NCI-H1436 treated with DMSO at 0.1 percent for 48 hours (cell line): ENCODE measurements at regions not wholly inside any gene's neighbourhood (a gene's known extent, or its start where the extent isn't known, plus 50 kb on each side); places are given as distances from the start of the nearest gene placed in this dataset.
A peak's percentile ranks its signal among the peaks of the same experiment; 100 is the strongest.
"Not testable (repeated sequence)": the region's sequence is repeated elsewhere in the genome, so short reads cannot be mapped to it uniquely, and the experiment has no call there.

Source experiments
- DNase-seq: peaks from one replicate; lab custom pipeline; 2025; lab: John Stamatoyannopoulos, UW

DNA sequence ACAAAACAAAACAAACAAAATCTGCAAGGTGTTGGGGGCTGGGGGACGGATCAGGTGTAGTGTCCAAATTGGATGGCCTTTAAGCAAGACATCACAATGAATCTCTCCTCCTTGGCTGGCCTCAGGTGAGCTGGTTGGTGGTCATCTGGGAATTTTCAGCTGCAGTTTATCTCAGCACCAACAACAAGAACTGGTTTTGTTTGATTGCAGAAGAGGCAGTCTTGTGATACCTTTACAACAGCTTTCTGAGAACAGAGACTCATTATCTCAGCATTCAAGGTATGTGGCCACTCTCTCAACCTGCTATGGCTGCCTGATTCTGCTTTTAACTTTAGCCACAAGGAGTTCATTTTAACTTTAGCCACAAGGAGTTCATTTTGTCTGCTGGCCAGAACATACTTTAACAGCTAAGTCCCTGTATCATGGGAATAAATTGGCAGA lies 1543.4 kb downstream of the EFNA5 start:
- no peak for DNase-seq

DNA sequence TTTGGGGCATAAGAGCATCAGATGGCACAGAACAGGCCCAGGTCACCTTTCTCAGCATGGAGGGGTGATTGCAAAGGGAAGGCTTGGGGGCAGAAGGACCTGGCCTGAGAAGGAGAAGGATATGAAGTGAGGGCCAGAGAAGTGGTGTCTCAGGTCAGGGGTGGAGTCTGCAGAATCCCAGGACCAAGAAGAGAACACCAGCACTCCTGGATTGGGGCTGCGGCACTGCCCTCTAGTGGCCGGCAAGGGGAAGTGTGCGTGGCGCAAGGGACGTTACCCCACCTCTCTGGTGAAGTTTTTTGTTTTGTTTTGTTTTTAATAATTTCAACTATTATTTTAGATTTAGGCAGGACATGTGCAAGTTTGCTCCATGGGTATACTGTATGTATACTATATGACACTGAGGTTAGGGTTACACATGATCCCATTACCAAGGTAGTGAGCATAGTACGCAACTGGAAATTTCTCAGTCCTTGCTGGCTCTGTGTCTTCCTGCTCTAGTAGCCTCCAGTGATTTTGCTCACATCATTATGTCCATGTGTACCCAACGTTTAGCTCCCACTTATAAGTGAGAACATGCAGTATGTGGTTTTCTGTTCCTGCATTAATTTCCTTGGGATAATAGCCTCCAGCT lies 1548.6 kb downstream of the EFNA5 start:
- DNase-seq, result no peak

DNA sequence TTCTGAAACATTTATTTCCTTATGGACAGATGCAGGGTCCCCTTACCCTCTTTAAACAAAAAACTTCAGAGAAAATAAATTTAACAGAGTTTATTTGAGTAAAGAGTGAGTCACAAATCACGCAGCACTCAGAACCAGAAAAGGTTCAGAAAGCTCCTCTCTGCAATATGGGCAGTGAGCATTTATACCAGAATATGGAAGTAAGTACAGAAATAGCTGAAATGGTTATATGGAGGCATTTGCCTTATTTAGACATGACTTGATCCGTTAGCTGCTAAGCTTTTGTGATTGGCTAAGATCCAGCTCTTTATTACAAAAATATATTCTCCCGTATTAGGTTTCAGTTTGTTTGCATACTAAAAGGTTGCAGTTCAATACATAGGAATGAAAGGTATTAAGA lies 1554.1 kb downstream of the EFNA5 start:
- DNase-seq, result no peak

DNA sequence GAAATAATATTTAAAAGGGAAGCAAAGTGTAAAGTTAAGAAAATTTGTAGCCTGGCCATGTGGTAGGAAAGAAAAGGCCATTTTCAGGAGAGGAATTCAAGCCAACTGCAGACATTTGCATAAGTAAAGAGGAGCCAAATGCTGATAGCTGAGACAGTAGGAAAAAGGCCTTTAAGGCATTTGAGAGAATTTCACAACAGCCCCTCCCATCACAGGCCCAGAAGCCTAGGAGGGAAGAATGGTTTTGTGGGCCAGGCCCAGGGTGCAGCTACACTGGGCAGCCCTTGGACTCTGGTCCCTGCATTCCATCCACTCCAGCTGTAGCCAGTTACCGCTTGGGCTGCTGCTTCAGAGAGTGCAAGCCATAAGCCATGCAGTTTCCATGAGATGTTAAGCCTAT lies 1556.8 kb downstream of the EFNA5 start:
- no peak for DNase-seq

- DNase-seq, result no peak
Observed at GRCh38 chr5:106106384-106106783, 1564.4 kb downstream of the EFNA5 start.

DNA sequence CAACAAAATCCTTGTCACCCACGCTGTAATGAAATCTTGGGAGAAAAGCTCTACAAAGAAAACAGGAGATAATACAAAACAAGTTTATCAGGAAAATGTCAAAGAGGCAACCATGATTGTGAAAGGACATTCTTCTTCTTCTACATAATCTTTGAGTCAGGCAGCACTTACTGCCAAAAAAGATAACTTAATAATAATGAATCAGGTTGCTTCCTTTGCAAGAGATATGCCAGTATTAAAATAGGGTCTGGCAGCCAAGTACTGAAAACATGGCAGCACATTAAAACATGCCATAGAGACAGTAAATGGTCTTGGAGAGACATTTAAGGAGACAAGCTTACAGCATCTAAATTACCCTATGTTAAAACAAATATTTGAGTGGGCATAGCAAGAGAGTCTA lies 1573.4 kb downstream of the EFNA5 start:
- DNase-seq, result no peak

GRCh38 chr5:106094839-106095238 lies 1575.9 kb downstream of the EFNA5 start:
- no peak for DNase-seq

DNA sequence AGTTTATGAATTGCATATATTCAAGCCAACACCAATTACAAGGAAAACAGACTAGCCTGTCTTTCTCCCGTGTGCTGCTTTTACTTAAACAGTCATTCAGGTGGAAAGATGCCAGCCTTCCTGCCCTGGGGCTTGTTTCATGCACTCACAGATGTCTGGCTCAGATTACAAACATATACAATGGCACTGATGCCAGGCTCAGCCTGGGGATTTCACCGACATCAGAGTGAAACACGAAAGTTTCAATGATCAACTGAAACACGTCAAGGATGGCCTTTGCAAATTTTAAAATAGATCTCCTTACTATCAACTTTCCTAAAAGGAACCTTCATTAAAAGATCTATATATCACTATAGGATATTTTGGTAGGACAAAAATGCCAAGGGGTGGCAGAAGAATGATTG lies 1576.5 kb downstream of the EFNA5 start:
- DNase-seq, result peak; percentile 94

DNA sequence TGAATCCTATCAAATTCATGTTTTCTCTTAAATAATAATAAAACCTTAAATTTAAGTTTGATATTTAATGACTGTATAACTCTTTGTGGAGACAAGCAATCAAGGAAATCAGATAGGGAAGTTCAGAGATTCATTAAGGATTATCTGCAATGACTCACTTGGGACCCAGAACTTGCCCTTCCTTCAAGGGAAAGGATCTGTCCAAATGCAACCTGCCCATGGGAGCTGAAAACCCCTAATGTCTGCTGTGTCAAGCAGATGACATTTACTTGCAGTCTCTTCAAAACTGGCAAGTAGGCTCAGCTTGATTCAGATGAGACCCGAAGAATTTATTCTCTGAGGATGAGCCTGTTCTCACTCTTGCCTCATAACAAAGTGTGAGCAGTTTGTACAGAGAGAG lies 1577.6 kb downstream of the EFNA5 start:
- DNase-seq, result no peak

- no peak for DNase-seq
Observed at GRCh38 chr5:106092455-106092854, 1578.3 kb downstream of the EFNA5 start.

DNA sequence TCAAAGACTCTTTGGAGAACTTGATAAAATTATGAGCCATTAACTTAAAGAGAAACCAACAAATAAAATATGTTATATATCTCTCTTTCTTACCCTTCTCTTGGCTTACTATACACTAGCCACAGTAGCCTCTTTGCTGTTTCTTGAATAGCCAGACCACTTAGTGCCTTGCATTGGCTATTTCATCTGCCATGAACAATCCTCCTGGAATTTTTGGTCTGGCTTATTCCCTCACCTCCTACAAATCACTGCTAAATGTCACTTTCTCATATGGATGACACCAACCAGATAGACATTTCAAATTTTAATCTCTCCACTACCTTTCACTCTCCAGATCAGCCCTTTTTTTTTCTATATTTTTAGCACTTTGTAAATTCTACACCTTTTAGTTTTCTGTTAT lies 1581.7 kb downstream of the EFNA5 start:
- no peak for DNase-seq

DNA sequence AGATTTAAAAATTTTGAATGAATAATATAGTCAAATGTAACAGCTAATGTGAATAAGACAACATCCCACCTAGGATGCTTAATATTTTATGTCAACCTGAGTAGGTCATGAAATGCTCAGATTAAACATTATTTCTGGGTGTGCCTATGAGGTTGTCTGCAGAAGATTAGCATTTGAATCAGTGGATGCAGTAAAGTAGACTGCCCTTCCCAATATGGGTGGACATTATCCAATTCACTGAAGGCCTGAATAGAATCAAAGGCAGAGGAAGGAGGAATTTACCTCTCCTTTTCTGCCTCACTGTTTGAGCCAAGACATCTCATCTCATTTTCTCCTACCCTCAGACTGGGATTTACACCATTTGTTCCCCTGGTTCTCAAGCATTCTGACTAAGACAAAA lies 1582.3 kb downstream of the EFNA5 start:
- DNase-seq, result no peak

- no peak for DNase-seq
Observed at GRCh38 chr5:106086352-106086751, 1584.4 kb downstream of the EFNA5 start.

- DNase-seq, result no peak
Observed at GRCh38 chr5:106085556-106085955, 1585.2 kb downstream of the EFNA5 start.

GRCh38 chr5:106085136-106085535 lies 1585.6 kb downstream of the EFNA5 start:
- no peak for DNase-seq

DNA sequence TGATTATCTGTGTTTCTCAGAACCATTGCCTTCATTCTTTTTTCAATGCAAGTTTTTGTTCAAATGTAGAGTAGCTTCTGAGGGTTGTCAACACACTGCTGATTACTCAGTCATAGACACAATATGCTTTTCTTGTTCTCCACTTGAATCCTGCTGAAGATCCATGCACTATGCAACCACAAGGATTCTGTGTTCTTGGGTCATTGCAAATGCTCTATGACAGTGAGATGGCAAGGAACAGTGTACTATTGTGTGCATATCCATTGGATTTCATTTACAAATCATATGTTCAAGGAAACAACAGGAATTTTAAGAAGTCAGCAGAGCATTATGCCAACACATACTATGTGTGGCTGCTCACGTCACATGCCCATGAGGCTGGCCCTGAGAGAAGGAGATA lies 1590.2 kb downstream of the EFNA5 start:
- no peak for DNase-seq

DNA sequence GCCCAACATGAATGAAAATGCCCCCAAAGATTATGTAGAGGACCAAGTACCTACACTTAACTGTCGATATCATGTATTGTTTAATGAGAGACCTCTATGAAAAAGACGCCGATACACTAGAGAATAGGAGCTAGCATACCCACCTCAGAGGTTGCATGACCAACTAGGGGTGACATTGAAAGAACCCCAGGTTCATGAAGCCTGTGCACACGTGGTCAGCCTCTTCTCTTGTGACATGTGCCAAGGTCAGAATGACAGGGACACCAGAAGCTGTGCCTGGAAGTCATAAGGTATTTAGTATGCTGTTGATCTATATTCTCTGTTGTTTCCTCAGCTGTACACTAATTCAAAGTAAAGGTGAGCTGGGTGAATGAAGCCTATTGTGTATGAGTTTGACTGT lies 1594.1 kb downstream of the EFNA5 start:
- DNase-seq, result no peak

GRCh38 chr5:106072208-106072607 lies 1598.5 kb downstream of the EFNA5 start:
- DNase-seq, result no peak

DNA sequence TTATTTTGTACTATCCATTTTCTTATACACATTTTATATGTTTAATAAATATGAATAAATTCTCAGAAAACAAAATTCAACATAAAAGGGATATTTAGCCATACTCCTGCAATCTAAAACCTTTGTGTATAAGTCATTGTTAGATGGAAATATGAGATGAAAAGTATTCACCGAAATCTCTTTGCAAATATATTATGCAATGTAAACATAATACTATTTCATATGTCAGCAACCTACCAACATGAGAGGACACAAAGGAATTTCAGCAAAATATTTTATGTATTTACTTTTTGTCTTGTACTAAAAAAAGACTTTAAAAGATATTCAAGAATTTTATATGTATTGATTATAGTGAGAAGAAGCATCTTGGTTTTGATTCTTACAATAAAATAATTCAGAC lies 1623.4 kb downstream of the EFNA5 start:
- no peak for DNase-seq

DNA sequence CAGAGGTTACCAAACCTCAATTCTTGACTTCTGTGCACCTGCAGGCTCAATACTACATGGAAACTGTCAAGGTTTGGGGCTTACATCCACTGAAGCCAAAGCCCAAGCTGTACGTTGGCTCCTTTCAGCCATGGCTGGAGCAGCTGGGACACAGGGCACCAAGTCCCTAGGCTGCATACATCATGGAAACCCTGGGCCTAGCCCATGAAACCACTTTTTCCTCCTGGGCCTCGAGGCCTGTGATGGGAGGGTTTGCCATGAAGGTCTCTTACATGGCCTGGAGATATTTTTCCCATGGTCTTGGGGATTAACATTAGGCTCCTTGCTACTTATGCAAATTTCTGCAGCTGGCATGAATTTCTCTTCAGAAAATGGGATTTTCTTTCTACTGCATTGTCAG lies 1638.7 kb downstream of the EFNA5 start:
- not testable (repeated sequence) for DNase-seq

DNA sequence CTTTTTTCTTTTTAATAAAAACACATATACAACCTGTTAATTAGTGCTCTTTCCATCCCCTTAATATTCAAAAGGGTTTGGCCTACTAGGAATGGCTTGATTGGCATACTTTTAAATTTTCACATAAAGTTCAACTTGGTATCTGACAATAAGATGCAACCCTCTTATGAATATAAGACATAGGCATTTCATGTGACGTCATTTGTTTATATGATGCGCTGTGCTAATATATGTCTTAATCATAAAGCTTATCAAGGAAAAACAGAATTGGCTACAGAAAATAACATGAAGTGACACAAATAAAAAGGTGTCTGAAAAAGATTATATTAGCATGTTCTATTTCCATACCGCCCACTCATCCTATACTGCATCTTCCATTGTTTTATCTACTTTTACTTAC lies 1642.4 kb downstream of the EFNA5 start:
- no peak for DNase-seq

DNA sequence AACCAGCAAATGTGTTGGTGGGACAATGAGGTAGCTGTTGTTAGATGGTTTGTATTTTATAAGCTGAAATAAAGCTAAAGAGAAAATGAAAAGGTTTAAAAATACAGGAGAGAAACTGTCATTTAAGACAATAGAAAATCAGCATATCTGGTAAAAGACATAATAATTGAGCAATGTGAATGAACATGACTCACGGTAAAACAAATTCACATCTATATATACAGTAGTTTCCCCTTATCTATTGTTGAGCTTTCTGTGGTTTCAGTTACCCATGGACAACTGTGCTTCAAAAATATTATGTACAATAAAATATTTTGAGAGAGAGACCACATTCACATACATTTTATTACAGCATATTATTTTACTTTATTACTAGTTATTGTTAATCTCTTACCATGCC lies 1649.8 kb downstream of the EFNA5 start:
- no peak for DNase-seq

- no peak for DNase-seq
Observed at GRCh38 chr5:106019261-106019660, 1651.5 kb downstream of the EFNA5 start.

GRCh38 chr5:106017243-106017857 lies 1653.4 kb downstream of the EFNA5 start:
- DNase-seq, result no peak
